CD14-positive monocyte (primary cell): ENCODE measurements at regions not wholly inside any gene's neighbourhood (a gene's known extent, or its start where the extent isn't known, plus 50 kb on each side); places are given as distances from the start of the nearest gene placed in this dataset.

ENCODE experiments used
- DNase-seq, 3 donors: peaks; one replicate each; pipeline ENCODE4 v3.0.0-alpha.2; 2011 to 2022
- H2AFZ ChIP-seq: 2 replicates; pipeline ENCODE4 v1.6.0; 2012; ENCODE audit warnings: mild to moderate bottlenecking, low read depth, low read length, inconsistent platforms; ENCODE audit not compliant: insufficient read depth, poor library complexity, severe bottlenecking
- H3K27ac ChIP-seq, 2 donors: 1 replicate in 1 of 2; 2 replicates in 1 of 2; pipeline ENCODE4 v1.5.1; 2012 to 2013; ENCODE audit warnings: low read length in 2 of 2, control low read depth in 1 of 2, inconsistent platforms in 1 of 2, low read depth in 1 of 2, mild to moderate bottlenecking in 1 of 2
- H3K27me3 ChIP-seq, 2 donors: one replicate each; pipeline versions ENCODE4 v1.6.0 to v1.6.1; 2011 to 2013; ENCODE audit warnings: low read length in 2 of 2; ENCODE audit not compliant: control insufficient read depth in 2 of 2, insufficient read depth in 2 of 2
- H3K36me3 ChIP-seq, 2 donors: replicated peaks in 1 of 2; 1 replicate in 1 of 2; 2 replicates in 1 of 2; pipeline versions ENCODE4 v1.5.1 to v1.6.1; 2012 to 2013; ENCODE audit warnings: low read length in 2 of 2, control low read depth in 1 of 2, inconsistent platforms in 1 of 2, mild to moderate bottlenecking in 1 of 2; ENCODE audit not compliant: insufficient read depth in 2 of 2, control insufficient read depth in 1 of 2
- H3K4me1 ChIP-seq, 2 donors: 1 replicate in 1 of 2; 2 replicates in 1 of 2; pipeline versions ENCODE4 v1.5.1 to v1.6.1; 2012 to 2013; ENCODE audit warnings: low read length in 2 of 2, control low read depth in 1 of 2, inconsistent platforms in 1 of 2, mild to moderate bottlenecking in 1 of 2, moderate library complexity in 1 of 2; ENCODE audit not compliant: insufficient read depth in 2 of 2, control insufficient read depth in 1 of 2
- H3K4me2 ChIP-seq: replicated peaks from 2 replicates; pipeline ENCODE3; 2012; ENCODE audit warnings: low read length, moderate library complexity, mild to moderate bottlenecking; ENCODE audit not compliant: poor library complexity, severe bottlenecking; ENCODE audit errors: extremely low read depth
- H3K4me3 ChIP-seq, 3 experiments: fragments of 200-600 bp in 1 of 3; sonication (generic) in 1 of 3; replicated peaks in 1 of 3; 1 replicate in 2 of 3; 2 replicates in 1 of 3; pipeline ENCODE4 v1.5.1; 2011 to 2013; ENCODE audit warnings: low read length in 3 of 3, mild to moderate bottlenecking in 3 of 3, control low read depth in 2 of 3, low read depth in 2 of 3, inconsistent platforms in 1 of 3, moderate library complexity in 1 of 3
- H3K79me2 ChIP-seq: 2 replicates; pipeline ENCODE4 v1.6.0; 2012; ENCODE audit warnings: mild to moderate bottlenecking, control low read depth, inconsistent platforms, low read length, moderate library complexity; ENCODE audit not compliant: insufficient read depth
- H3K9ac ChIP-seq: 2 replicates; pipeline ENCODE4 v1.6.0; 2017; ENCODE audit warnings: low read length, mild to moderate bottlenecking; ENCODE audit not compliant: insufficient read depth, poor library complexity, severe bottlenecking
- H3K9me3 ChIP-seq, 2 donors: replicated peaks in 1 of 2; 1 replicate in 1 of 2; 2 replicates in 1 of 2; pipeline versions ENCODE4 v1.5.1 to v1.6.1; 2012 to 2013; ENCODE audit warnings: low read length in 2 of 2, control low read depth in 1 of 2; ENCODE audit not compliant: control insufficient read depth in 1 of 2, insufficient read depth in 1 of 2
- H4K20me1 ChIP-seq: 2 replicates; pipeline ENCODE4 v1.6.0; 2012; ENCODE audit warnings: mild to moderate bottlenecking, low read length, control low read depth, moderate library complexity; ENCODE audit not compliant: insufficient read depth
- H3K27ac Mint-ChIP-seq, 7 donors: one replicate each; pipeline ENCODE4 v1.8.0; 2020; ENCODE audit warnings: mild to moderate bottlenecking in 7 of 7, mixed read lengths in 7 of 7, moderate library complexity in 6 of 7, inconsistent platforms in 2 of 7
- H3K27me3 Mint-ChIP-seq, 3 donors: one replicate each; pipeline ENCODE4 v1.8.0; 2021 to 2022; ENCODE audit warnings: low read depth in 3 of 3, mild to moderate bottlenecking in 3 of 3, mixed read lengths in 3 of 3, moderate library complexity in 3 of 3, inconsistent platforms in 1 of 3
- H3K36me3 Mint-ChIP-seq, 2 donors: one replicate each; pipeline ENCODE4 v1.8.0; 2020; ENCODE audit warnings: mixed read lengths in 2 of 2, inconsistent platforms in 1 of 2, mild to moderate bottlenecking in 1 of 2
- H3K4me1 Mint-ChIP-seq: one replicate; pipeline ENCODE4 v1.8.0; 2020; ENCODE audit warnings: mild to moderate bottlenecking, mixed read lengths
- H3K4me3 Mint-ChIP-seq, 2 donors: one replicate each; pipeline ENCODE4 v1.8.0; 2020; ENCODE audit warnings: mild to moderate bottlenecking in 2 of 2, mixed read lengths in 2 of 2, moderate library complexity in 1 of 2
- H3K9me3 Mint-ChIP-seq, 7 donors: one replicate each; pipeline ENCODE4 v1.8.0; 2020 to 2022; ENCODE audit warnings: mixed read lengths in 7 of 7, mild to moderate bottlenecking in 6 of 7, moderate library complexity in 6 of 7, inconsistent platforms in 2 of 7
- CTCF ChIP-seq: fragments of 200-600 bp; IDR thresholded peaks from one replicate; pipeline ENCODE4 v1.8.0; 2022; ENCODE audit warnings: antibody characterized with exemption, mild to moderate bottlenecking
- WGBS: methylation state at CpG from one replicate; pipeline ENCODE4 v1.1.5; 2013; ENCODE audit warnings: missing lambda C conversion rate; ENCODE audit not compliant: insufficient coverage; 5-methylcytosine and 5-hydroxymethylcytosine counted together
- intact Hi-C, 2 donors: fragments of 100-400 bp; cut with micrococcal nuclease; formaldehyde crosslinking; loops; one replicate each; pipeline versions ENCODE4 v1.15.0 to v1.15.1; 2023

- H3K4me3 ChIP-seq = no peak overlapping the region
- Mint-ChIP-seq H3K27ac (no peak overlapping the region), H3K4me3 (no peak overlapping the region), H3K9me3 (peaks cover 0 to 4% (median 0%) of the 10 kb centered on the region in 7 donors), H3K4me1 (no peaks in the 10 kb centered on the region), H3K27me3 (peaks cover 0 to 4% (median 1%) of the 10 kb centered on the region in 3 donors), H3K36me3 (no peaks in the 10 kb centered on the region)
- no peak overlapping the region for H3K9ac ChIP-seq
- no peaks in the 10 kb centered on the region for H4K20me1 ChIP-seq
- no peak for TF ChIP-seq CTCF
- H3K4me2 ChIP-seq = no peak overlapping the region
- no peaks in the 10 kb centered on the region for H3K4me1 ChIP-seq
- DNase-seq = no peak
- no peaks in the 10 kb centered on the region for H3K9me3 ChIP-seq
- H3K27me3 ChIP-seq = no peaks in the 10 kb centered on the region
- H3K36me3 ChIP-seq = no peaks in the 10 kb centered on the region
- no peak overlapping the region for H3K27ac ChIP-seq
- 100% methylated on average over 1 of the region's 4 CpGs for WGBS
- no peaks in the 10 kb centered on the region for H3K79me2 ChIP-seq
- no peak overlapping the region for H2AFZ ChIP-seq
- intact Hi-C loops = no loop called here
Observed at GRCh38 chr4:13833171-13833804, 205.8 kb upstream of the BOD1L1 start.

- Mint-ChIP-seq H3K36me3 (no peaks in the 10 kb centered on the region), H3K4me3 (no peak overlapping the region), H3K4me1 (no peaks in the 10 kb centered on the region), H3K27ac (no peak overlapping the region), H3K27me3 (peaks cover 0 to 4% (median 2%) of the 10 kb centered on the region in 3 donors), H3K9me3 (peaks cover 0 to 4% (median 2%) of the 10 kb centered on the region in 7 donors)
- H3K36me3 ChIP-seq = no peaks in the 10 kb centered on the region
- H3K9me3 ChIP-seq = no peaks in the 10 kb centered on the region
- no peak for DNase-seq
- no peaks in the 10 kb centered on the region for H3K79me2 ChIP-seq
- H4K20me1 ChIP-seq = no peaks in the 10 kb centered on the region
- intact Hi-C loops = no loop called here
- no peak overlapping the region for H3K27ac ChIP-seq
- no peak overlapping the region for H3K4me2 ChIP-seq
- H3K4me1 ChIP-seq = no peaks in the 10 kb centered on the region
- 67% methylated on average over 3 of the region's 6 CpGs for WGBS
- H2AFZ ChIP-seq = no peak overlapping the region
- H3K4me3 ChIP-seq = no peak overlapping the region
- TF ChIP-seq CTCF = no peak
- H3K27me3 ChIP-seq = no peaks in the 10 kb centered on the region
- H3K9ac ChIP-seq = no peak overlapping the region
Observed at GRCh38 chr4:13836946-13837912, 209.7 kb upstream of the BOD1L1 start.
